HG03521 (cell line): ENCODE measurements at regions not wholly inside any gene's neighbourhood (a gene's known extent, or its start where the extent isn't known, plus 50 kb on each side); places are given as distances from the start of the nearest gene placed in this dataset.

Source experiments
- ATAC-seq: cut with Tn5 transposase; IDR thresholded peaks from one replicate; pipeline ENCODE4 v1.9.1; 2021; ENCODE audit warnings: mild to moderate bottlenecking, moderate library complexity; ENCODE audit not compliant: unreplicated experiment

DNA sequence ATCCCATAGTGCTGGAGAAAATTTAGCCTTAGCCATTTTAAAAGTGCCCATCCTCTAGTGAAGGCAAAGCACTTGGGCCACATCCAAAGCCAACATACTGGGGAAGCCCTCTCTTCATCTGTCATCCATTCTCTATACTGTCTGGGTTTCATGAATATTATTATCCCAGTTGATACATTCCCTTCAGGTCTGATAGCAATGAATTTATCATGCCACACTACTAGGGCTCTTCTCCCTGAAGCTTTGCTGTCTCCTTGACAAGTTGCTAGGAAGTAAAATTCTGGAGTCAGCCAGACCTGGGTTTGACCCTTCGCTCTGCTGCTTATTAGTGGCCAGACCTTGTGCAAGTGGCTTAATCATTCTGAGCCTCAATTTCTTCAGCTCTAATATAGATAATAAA lies 1041.4 kb upstream of the ADGRL2 start:
- no peak for ATAC-seq

DNA sequence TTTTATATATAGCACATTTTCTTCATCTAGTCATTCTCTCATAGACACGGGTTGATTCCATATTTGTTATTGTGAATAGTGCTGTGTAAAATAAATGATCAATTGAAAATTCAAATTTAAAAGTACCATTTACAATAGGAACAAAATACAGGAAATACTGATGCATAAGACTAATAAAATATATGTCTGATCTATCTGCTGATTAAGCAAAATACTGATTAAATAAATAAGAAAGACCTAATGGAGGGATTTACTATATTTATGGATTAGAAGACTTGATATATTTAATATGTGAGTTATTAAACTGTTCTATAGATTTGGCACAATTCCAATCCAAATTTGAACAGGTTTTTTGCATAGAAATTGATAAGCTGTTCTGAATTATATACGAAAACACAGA lies 1044.8 kb upstream of the ADGRL2 start:
- no peak for ATAC-seq

DNA sequence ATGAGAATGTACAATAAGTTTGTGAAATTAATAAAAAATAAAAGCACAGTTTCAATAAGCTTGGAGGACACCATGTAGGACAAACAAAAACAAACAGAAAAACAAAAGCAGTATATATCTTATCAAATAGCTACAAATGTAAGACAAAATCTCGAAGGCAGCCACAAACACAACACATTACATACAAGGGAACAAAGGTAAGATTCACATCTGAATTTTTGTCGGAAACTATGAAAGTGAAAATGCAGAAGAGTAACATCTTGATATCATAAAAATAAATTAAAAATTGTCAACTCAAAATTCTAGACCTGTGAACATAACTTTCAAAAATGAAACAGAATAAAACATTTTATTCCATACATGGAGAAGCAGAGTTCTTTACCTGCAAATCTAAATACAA lies 1049.5 kb upstream of the ADGRL2 start:
- ATAC-seq: no peak

DNA sequence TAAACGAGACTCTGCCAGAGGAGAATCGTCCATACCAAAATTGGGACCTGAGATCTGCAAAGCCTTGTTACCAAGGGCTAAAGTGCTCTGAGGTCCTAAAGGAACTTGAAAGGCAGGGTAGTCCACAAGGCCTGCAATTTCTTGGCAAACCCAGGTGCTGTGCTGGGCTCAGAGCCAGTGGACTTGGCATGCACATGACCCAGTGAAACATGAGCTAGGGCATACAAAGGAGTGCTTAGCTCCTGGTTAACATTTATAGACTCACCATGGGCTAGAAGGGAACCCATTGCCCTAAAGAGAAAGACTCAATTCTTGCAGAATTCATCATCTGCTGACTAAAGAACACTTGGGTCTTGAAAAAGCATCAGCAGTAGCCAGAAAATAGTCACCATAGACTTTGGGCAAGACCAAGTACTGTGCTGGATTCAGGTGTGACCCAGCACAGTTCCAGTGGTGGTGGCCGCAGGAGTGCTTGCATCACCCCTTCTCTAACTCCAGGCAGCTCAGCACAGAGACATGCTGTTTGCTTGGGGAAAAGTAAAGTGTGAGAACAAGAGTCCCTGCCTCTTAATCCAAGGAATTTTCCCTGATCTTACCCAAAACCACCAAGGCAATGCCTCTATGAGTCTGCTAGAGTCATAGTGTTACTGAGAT lies 1069.4 kb upstream of the ADGRL2 start:
- no peak for ATAC-seq

DNA sequence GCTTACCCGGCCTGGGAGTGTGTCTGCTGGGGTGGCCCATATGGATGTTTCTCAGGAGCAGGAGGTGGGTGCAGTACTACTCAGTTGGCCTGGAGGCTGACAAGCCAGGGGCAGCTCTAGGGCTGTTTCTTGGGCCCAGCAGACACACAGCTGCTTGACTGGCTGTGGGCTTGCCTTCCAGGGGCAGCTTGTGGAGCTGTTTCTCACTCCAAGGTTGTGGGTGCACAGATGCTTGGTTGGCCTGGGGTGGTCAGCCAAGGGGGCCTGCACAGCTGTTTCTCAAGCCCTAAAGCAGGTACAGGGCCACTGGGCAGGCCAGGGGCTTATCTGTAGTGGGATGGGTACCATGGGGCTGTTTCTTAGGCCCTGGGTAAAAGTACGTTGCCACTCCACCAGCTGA lies 1078.1 kb upstream of the ADGRL2 start:
- no peak for ATAC-seq

DNA sequence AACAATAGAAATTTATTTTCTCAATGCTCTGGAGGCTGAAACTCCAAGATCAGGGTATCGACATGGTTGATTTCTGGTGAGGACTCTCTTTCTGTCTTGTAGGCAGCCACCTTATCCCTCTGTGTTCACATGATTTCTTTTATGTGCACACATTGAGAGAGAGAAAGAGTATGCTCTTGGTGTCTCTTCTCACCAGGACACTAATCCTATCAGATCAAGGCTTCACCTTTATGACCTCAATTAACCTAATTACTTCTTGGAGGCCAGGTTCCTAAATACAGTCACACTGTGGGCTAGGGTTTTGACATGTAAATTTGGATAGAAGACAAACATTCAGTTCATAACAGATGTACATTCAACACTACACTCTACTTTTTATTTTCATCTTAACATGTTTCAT lies 1094.2 kb upstream of the ADGRL2 start:
- no peak for ATAC-seq

DNA sequence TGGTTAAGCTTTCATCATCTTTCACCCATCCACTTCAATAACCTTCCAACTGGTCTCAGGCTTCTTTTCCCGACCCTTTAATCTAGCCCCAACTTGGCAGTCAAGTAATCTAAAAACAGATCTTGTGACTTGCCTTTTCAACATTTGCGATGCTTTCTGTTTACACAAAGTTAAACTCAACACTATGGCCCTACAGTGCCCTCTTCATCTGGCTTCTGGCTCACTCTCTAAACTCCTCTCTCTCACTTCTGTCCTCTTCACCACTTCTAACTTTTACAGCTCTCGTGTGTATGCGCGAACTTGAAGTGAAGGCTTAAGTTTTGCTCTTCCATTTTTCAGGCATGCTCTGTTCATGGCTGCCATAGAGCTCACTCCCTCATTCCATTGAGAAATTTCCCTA lies 1122.3 kb upstream of the ADGRL2 start:
- ATAC-seq: no peak

DNA sequence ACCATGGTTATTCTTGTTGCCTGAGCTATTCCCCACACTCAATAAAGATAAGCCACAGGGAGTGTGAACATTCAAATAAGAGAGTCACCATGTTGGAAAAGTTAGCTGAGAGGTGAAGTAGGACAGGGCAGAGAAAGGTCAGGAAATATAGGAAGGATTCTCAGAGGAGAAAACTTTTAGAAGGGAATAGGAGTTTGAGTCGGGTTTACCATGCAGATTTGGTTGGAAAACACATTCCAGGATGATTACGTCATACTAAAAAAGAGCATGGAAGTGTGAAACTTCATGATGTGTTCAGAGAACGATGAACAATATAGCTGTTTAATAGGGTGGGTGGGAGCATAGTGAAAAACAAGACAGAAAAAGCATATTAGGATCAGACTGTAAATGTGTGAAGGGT lies 1125.3 kb upstream of the ADGRL2 start:
- no peak for ATAC-seq

DNA sequence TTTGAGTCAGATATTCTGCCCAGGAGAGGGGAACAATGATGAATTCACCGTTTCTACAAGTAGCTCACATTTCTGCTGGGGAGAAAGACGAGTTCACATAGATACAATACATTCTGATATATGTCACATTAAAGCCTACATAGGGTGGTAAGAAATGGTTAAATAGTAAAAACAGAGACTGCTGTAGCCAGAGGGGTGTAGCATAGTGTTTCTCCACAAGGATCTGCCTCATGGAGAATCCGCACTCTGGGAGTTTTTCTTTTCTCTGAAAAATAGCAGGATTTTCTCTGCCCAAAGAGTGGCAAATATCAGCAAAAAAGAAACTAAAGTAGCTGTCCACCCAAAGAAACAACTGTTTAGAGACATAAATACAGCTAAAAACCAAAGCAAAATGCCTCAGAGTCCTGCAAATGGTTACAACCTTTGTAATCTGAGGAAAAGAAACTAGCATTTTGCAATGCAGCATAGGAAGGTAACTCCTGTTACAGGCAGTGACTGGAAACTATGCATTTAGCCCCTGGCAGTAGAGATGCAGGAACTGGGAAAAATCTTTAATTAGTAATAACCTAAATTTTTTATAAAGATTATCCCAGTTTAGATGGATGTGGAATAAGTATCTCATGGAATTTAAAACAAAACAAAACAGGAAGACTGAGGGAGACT lies 1126.7 kb upstream of the ADGRL2 start:
- ATAC-seq: no peak

DNA sequence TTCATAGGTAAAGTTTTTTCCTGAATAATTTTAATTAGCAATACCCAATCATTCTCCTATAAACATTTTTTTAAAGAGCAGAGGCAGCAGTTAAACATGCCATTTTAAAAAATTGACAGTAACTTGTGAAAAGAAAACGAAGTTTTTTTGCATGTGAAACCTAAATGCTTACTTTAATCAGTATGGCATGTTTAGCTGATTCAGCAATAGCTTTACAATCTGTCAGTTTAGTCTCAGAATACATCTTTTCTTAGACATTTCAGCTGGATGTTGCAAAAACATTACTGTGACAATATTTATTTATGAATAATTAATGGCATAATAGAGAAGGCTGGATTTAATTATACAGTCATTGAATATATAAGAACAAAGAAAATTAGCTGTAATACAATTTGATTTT lies 1132.4 kb upstream of the ADGRL2 start:
- no peak for ATAC-seq

DNA sequence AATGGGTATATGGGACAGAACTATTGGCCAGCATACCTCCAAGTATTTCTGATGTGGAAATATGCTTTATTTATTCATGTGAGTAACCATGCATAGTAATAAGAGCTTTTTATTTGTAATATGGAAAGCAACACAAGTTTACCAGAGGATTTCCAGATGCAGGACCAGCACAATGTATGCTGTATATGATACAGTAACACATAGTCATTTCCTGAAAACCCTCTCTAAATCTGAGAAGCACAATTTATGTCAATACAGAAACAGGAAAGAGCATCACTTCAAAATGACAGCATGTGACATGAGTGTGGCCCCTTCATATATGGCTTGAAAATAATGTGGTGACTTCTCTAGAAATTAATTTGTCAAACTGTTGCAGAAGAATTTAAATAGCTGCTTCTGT lies 1134.7 kb upstream of the ADGRL2 start:
- ATAC-seq: no peak

DNA sequence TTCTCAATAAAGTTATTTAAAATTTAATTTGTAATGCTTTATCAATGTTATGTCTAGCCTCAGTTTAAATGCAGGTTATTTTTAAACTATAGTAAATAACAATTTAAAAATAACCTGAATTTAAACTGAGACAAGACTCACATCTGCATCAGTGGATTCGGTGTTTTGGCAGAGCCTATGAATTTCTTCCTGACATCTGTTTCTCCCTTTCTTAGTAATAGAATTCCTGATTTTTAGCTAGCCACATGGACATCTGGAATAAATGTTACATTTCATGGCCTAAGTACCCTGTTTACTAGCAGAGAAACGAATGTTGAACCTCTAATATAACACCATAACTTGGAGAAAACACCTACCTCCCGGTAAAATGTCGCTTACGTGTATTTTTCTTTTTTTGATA lies 1141.6 kb upstream of the ADGRL2 start:
- ATAC-seq: no peak

DNA sequence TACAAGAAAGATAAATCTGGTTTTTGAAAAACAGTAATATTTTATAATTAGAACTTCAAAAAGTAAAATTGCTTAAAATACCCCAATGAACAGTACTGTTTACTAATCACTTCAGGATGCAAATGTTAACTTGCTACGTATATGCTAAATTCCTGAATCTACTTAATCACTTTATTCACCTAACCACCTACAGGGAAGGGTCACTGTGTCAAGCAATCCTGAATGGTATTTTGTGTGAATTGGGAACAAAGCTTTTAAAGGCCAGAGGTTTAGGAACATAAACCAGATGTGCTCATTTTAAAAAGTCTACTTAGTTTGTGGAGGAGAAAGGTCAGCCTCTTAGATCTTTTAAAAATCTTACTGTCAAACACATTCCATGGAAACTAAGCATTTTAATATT lies 1143.0 kb upstream of the ADGRL2 start:
- ATAC-seq: no peak

DNA sequence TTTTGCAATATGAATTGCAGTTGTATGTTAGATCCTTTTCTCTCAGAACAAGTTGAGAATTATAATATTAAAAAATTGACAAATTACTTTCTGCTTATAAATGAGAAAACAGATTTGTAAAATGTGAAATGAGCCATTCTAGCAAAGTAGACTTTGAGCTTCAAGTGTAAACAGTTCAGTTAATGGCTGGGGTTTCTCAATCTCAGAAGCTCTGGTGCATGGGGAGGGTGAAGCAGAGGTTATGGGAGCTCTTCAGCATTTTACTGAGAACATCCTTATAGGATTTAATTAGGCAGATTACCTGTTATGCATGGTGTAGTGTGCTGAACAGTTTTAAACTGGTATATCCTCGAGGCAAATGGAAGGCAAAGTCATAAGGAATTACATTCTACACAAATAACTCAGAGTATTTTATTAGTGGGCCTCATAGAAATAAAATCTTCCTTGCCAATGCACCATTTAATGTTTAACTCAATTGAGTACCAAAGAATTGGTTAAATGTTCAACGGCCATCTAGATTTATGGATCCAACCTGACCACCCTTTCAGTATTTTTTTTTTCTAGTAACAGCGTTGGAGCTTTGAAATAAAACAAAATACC lies 1143.6 kb upstream of the ADGRL2 start:
- ATAC-seq: no peak

DNA sequence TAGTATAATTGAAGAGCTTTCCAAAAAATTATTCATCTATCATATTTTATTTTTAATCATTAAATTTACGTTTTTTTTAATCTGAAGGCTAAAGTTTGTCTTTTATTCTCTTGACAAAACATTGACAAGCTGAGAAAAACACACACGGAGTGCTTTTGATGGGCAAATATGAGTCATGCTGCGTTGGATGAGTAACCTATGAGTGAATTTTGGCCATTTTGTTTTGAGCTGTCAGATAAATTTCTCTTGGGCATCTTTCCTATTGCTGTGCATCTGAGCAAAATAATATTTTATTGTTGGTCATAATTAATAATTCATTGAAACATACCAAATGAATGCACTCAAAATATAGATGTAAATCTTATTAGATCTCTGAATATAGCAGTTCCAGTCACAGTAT lies 1144.1 kb upstream of the ADGRL2 start:
- no peak for ATAC-seq

DNA sequence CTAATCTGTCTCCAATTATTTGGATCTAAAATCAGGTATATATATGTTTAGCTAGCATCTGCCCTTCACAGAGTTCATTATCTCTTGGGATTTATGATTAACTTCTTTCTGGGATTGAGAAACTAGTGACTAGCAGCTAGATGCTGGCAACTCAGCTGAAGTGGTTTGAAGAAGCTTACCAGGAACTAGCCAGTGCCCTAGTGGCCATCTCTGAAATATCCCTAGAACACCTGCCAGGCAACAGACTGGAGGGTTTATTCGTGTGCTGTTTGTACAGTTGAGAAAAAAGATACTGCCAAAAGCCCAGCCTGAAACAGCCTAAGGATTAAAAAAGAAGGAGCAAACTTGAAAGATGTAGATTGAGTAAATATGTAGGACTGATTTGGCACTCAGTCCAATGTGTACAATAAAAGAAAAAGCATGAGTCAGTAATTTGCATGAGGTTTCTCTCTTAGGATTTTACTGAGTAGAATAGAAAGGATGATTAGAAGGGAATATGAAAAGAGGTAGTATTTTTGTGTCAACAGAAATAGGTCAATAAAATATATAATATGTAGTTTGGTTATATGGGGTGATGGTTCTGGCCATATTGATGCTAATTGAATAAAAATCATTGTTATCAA lies 1144.6 kb upstream of the ADGRL2 start:
- no peak for ATAC-seq

DNA sequence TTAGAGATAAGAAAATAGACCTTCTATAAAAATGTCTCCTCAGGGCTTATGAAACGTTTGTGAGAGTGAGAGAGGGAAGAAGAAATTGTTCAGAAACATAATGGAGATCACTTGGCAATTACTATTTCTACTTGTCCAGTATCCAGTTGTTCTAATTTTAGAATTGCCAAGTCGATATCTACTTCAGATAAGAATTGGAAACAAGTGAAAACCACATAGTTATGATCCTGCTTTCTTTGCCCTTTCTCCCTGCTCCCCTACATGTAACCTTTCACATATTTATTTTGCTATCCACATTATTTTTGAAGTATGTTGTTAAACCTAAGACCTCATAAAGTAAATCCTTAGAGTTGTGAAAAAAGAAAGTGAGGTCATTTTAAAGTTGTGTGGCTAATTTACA lies 1154.7 kb upstream of the ADGRL2 start:
- ATAC-seq: no peak

DNA sequence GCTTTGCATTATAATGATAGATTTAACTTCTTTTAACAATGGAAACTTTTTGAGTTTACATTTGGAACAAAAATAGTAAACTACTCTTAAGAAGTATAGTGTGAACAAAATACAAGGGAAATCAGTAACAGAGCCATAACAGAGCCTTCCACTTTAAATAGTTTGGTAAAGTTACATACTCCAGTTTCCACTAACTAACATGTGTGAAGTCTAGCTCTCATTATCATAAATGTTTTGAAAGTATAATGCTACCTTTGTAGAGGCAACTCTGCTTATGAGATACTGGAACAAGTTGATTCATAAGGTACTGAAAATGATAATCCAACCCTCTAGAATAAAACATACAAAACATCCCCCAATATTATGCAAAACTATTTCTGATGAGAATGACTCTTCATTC lies 1155.1 kb upstream of the ADGRL2 start:
- ATAC-seq: no peak

DNA sequence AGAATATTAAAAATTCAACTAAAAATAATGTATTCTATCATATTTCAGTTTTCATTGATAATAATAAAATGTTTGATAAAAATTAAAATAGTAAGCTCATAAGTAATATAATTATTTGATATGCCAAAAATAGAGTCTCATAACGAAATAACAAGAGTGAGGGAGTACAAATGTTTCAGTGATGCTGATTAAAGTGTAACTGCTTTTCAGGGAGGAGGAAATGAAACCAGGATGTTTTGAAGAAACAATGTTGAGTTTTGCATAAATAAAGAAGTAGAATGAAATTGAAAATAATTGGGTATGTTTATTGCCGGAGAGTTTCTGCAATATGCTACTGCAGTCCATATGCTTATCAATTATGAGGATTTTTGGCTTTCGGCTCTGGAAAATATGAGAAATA lies 1159.8 kb upstream of the ADGRL2 start:
- peak; percentile 43 for ATAC-seq

DNA sequence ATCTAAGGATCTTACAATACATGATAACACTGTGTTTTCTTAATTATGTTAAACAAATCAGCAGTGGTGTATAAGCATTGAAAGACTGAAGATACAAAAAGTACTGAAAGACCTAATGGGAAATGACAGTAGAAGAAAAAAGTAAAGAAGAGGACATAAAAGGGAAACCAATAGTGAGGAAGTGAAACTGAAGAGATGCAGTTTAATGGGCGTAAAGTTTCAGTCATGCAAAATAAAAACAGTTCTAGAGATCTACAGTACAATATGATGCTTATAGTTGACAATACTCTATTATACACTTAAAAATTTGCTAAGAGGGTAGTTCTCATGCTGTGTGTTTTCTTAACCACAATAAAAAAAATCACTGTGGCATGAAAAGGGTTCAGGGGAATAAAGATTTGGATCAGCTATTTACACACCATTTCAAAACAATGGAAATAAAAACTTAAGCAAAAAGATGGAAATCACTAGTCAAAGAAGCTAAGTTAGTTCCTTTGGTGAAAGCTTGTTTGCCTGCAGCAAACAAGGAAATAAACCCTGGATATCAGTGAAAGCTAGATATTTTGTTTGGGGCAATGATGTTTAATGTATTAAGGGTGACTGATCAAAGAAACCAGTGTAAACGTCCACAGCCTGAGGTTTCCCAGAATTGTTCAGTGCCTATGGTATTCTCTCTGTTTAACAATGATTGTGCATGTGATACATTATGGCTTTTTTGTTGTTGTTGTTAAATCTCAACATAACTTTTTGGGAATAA lies 1160.8 kb upstream of the ADGRL2 start:
- ATAC-seq: peak; percentile 96

DNA sequence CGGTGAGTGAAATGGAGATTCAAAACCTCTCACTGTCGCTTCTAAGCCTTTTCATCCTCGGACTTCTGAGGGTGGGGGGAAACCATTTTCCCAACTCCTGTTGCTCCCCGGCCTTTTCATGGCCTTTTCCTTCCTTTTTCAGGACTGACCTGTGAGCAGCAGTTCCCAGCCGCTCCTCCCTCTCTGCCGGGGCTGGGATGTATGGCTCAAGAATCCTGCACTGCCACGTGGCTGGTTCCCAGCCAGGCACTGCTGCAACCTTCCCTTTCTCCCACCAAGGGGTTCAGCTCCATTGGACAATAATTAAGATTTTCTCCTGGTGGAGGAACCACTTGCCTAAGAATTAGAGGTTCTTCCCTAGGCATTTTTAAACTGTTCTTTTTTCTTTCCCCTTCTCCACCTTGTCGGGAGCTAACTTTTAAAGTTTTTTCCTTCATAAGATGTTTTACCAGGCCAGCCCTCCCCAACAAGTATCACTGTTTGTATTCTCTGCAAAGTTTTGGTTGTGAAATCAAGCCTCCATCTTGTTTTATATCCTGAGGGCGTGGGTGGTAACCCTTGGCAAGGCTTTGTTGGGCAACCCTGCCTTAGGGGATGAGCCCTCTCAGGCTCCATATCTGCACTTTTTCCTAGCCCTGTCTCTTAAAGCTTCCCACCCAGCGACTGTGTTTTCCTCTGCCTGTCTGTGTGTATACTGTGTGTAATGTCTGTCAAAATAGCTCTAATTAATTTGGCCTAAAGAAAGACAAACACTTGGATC lies 1166.6 kb upstream of the ADGRL2 start:
- no peak for ATAC-seq
